PFSK-1 (cell line): ENCODE measurements at regions not wholly inside any gene's neighbourhood (a gene's known extent, or its start where the extent isn't known, plus 50 kb on each side); places are given as distances from the start of the nearest gene placed in this dataset.

Source experiments
- POLR2AphosphoS5 ChIP-seq: IDR thresholded peaks from 2 replicates; pipeline ENCODE4 v1.6.1; 2012; ENCODE audit warnings: low read depth, mild to moderate bottlenecking, control low read depth, low read length, moderate library complexity
- REST ChIP-seq, 2 experiments: IDR thresholded peaks; 2 replicates each; pipeline versions ENCODE4 v1.6.1 to v1.8.0; 2011 to 2012; ENCODE audit warnings: low read depth in 2 of 2, low read length in 2 of 2, control low read depth in 1 of 2, inconsistent platforms in 1 of 2, mild to moderate bottlenecking in 1 of 2, moderate library complexity in 1 of 2; ENCODE audit not compliant: insufficient read depth in 1 of 2
- TAF1 ChIP-seq: IDR thresholded peaks from 2 replicates; pipeline ENCODE4 v1.6.1; 2012; ENCODE audit warnings: low read length, control low read depth, borderline replicate concordance; ENCODE audit not compliant: insufficient read depth

GRCh38 chr3:153688301-153689120, 432.7 kb upstream of the ARHGEF26 start:
- TF ChIP-seq POLR2AphosphoS5 (no peak), REST (IDR thresholded peaks at IDR 0.05; ENCODE audit: insufficient read depth in 1 of 2, low read depth in 2 of 2, low read length in 2 of 2) (no peak), TAF1 (no peak)
